ENCODE measurements at regions not wholly inside any gene's neighbourhood (a gene's known extent, or its start where the extent isn't known, plus 50 kb on each side); places are given as distances from the start of the nearest gene placed in this dataset.
"Not testable (repeated sequence)": the region's sequence is repeated elsewhere in the genome, so short reads cannot be mapped to it uniquely, and the experiment has no call there.

- WGBS (ENCODE audit: insufficient coverage, insufficient read length), result no CpG with 5 or more reads among the region's 4 CpGs
- no peak for DNase-seq (ENCODE audit: low read depth, low spot score)
- no peaks in the 10 kb centered on the region for H3K27me3 ChIP-seq (ENCODE audit: control insufficient read depth, insufficient read depth, low read length)
- no peaks in the 10 kb centered on the region for H3K4me1 ChIP-seq (ENCODE audit: control insufficient read depth, insufficient read depth, low read length)
- no peaks in the 10 kb centered on the region for H3K9me3 ChIP-seq (ENCODE audit: control insufficient read depth, insufficient read depth, low read length)
- no peak overlapping the region for H3K27ac ChIP-seq (ENCODE audit: low read length)
- H3K36me3 ChIP-seq (ENCODE audit: control insufficient read depth, insufficient read depth, low read length), result no peaks in the 10 kb centered on the region
- no peak overlapping the region for H3K4me3 ChIP-seq (ENCODE audit: low read length)
Observed at GRCh38 chr18:56490942-56491341, 147.4 kb downstream of the TXNL1 start.

- Histone ChIP-seq H3K27me3 (ENCODE audit: control insufficient read depth, insufficient read depth, low read length) (no peaks in the 10 kb centered on the region), H3K36me3 (ENCODE audit: control insufficient read depth, insufficient read depth, low read length) (no peaks in the 10 kb centered on the region), H3K27ac (ENCODE audit: low read length) (no peak overlapping the region), H3K9me3 (ENCODE audit: control insufficient read depth, insufficient read depth, low read length) (no peaks in the 10 kb centered on the region), H3K4me3 (ENCODE audit: low read length) (no peak overlapping the region), H3K4me1 (ENCODE audit: control insufficient read depth, insufficient read depth, low read length) (no peaks in the 10 kb centered on the region)
- no peak for DNase-seq (ENCODE audit: low read depth, low spot score)
- WGBS (ENCODE audit: insufficient coverage, insufficient read length), result no CpG with 5 or more reads among the region's 5 CpGs
Observed at GRCh38 chr18:56489893-56490292, 148.5 kb downstream of the TXNL1 start.

DNA sequence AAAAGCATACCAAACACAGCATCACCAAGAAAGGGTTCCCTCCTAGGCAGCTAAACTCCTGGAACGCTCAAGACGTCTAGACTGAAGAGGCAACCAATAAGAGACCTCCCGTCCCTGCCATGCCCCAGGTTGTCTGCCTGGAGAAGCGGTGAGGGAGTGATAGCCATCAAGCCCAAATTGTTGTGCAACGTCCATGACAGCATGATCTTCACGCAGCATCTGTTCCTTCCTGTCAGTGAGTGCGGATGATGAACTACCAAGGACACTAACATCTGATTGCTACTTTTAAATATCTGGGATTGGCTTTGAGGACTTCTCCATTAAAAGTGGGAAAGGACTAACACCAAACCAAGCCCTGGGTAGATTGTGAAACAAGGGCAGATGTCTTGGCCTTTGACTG is 149.7 kb downstream of the TXNL1 start:
- no peak for DNase-seq (ENCODE audit: low read depth, low spot score)
- WGBS (ENCODE audit: insufficient coverage, insufficient read length), result no CpG with 5 or more reads among the region's 7 CpGs
- Histone ChIP-seq H3K27ac (ENCODE audit: low read length) (no peak overlapping the region), H3K4me3 (ENCODE audit: low read length) (no peak overlapping the region), H3K9me3 (ENCODE audit: control insufficient read depth, insufficient read depth, low read length) (no peaks in the 10 kb centered on the region), H3K27me3 (ENCODE audit: control insufficient read depth, insufficient read depth, low read length) (no peaks in the 10 kb centered on the region), H3K36me3 (ENCODE audit: control insufficient read depth, insufficient read depth, low read length) (no peaks in the 10 kb centered on the region), H3K4me1 (ENCODE audit: control insufficient read depth, insufficient read depth, low read length) (no peaks in the 10 kb centered on the region)

- Histone ChIP-seq H3K36me3 (ENCODE audit: control insufficient read depth, insufficient read depth, low read length) (no peaks in the 10 kb centered on the region), H3K4me1 (ENCODE audit: control insufficient read depth, insufficient read depth, low read length) (no peaks in the 10 kb centered on the region), H3K9me3 (ENCODE audit: control insufficient read depth, insufficient read depth, low read length) (no peaks in the 10 kb centered on the region), H3K27ac (ENCODE audit: low read length) (no peak overlapping the region), H3K4me3 (ENCODE audit: low read length) (no peak overlapping the region), H3K27me3 (ENCODE audit: control insufficient read depth, insufficient read depth, low read length) (no peaks in the 10 kb centered on the region)
- no peak for DNase-seq (ENCODE audit: low read depth, low spot score)
- no CpG with 5 or more reads among the region's 2 CpGs for WGBS (ENCODE audit: insufficient coverage, insufficient read length)
Observed at GRCh38 chr18:56487801-56488200, 150.6 kb downstream of the TXNL1 start.

GRCh38 chr18:56483386-56483785 is 155.0 kb downstream of the TXNL1 start:
- Histone ChIP-seq H3K4me3 (ENCODE audit: low read length) (no peak overlapping the region), H3K36me3 (ENCODE audit: control insufficient read depth, insufficient read depth, low read length) (no peaks in the 10 kb centered on the region), H3K9me3 (ENCODE audit: control insufficient read depth, insufficient read depth, low read length) (no peaks in the 10 kb centered on the region), H3K27ac (ENCODE audit: low read length) (no peak overlapping the region), H3K4me1 (ENCODE audit: control insufficient read depth, insufficient read depth, low read length) (no peaks in the 10 kb centered on the region), H3K27me3 (ENCODE audit: control insufficient read depth, insufficient read depth, low read length) (no peaks in the 10 kb centered on the region)
- no CpG with 5 or more reads among the region's 2 CpGs for WGBS (ENCODE audit: insufficient coverage, insufficient read length)
- DNase-seq (ENCODE audit: low read depth, low spot score), result no peak

DNA sequence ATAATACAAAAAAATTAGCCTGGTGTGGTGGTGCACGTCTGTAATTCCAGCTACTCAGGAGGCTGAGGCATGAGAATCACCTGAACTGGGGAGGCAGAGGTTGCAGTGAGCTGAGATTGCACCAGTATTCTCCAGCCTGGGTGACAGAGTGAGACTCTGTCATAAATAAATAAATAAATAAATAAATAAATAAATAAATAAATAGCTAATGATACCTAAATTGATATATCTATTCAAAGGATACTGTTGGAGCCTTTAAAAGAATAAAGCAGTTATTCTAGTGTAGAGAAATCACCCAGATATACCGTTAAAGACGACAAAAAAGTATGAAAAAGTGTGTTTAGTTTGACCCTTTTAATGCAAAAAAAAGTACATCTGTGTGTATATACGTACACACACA is 155.6 kb downstream of the TXNL1 start:
- not testable (repeated sequence) for H3K27me3 ChIP-seq (ENCODE audit: control insufficient read depth, insufficient read depth, low read length); H3K27ac ChIP-seq (ENCODE audit: low read length); H3K4me1 ChIP-seq (ENCODE audit: control insufficient read depth, insufficient read depth, low read length); DNase-seq (ENCODE audit: low read depth, low spot score); H3K36me3 ChIP-seq (ENCODE audit: control insufficient read depth, insufficient read depth, low read length); H3K4me3 ChIP-seq (ENCODE audit: low read length); H3K9me3 ChIP-seq (ENCODE audit: control insufficient read depth, insufficient read depth, low read length)
- no CpG with 5 or more reads among the region's 4 CpGs for WGBS (ENCODE audit: insufficient coverage, insufficient read length)

- WGBS (ENCODE audit: insufficient coverage, insufficient read length), result no CpG with 5 or more reads among the region's 1 CpG
- no peaks in the 10 kb centered on the region for H3K4me1 ChIP-seq (ENCODE audit: control insufficient read depth, insufficient read depth, low read length)
- DNase-seq (ENCODE audit: low read depth, low spot score), result no peak
- H3K4me3 ChIP-seq (ENCODE audit: low read length), result no peak overlapping the region
- no peaks in the 10 kb centered on the region for H3K36me3 ChIP-seq (ENCODE audit: control insufficient read depth, insufficient read depth, low read length)
- H3K9me3 ChIP-seq (ENCODE audit: control insufficient read depth, insufficient read depth, low read length), result no peaks in the 10 kb centered on the region
- H3K27ac ChIP-seq (ENCODE audit: low read length), result no peak overlapping the region
- H3K27me3 ChIP-seq (ENCODE audit: control insufficient read depth, insufficient read depth, low read length), result no peaks in the 10 kb centered on the region
Observed at GRCh38 chr18:56481751-56482150, 156.6 kb downstream of the TXNL1 start.

DNA sequence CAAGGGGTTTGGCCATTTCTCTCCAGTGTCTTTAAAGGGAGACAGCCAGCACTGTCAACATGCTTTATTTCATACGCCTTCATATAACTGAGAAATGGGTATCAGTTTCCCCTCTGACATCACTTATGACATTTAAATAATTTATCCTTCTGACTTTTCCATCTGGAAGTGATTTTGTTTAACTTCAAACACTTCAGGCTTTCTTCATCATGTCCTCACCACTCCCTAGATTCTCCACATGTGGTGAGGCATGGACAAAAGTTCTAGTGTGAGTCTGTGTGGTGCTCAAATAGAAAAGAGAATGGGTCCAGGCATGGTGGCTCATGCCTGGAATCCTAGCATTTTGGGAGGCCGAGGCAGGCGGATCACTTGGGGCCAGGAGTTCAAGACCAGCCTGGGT is 158.6 kb downstream of the TXNL1 start:
- no CpG with 5 or more reads among the region's 3 CpGs for WGBS (ENCODE audit: insufficient coverage, insufficient read length)
- no peaks in the 10 kb centered on the region for H3K27me3 ChIP-seq (ENCODE audit: control insufficient read depth, insufficient read depth, low read length)
- DNase-seq (ENCODE audit: low read depth, low spot score), result no peak

GRCh38 chr18:56475250-56475649 is 163.1 kb downstream of the TXNL1 start:
- H3K27me3 ChIP-seq (ENCODE audit: control insufficient read depth, insufficient read depth, low read length), result no peaks in the 10 kb centered on the region
- H3K4me3 ChIP-seq (ENCODE audit: low read length), result no peak overlapping the region
- no peaks in the 10 kb centered on the region for H3K9me3 ChIP-seq (ENCODE audit: control insufficient read depth, insufficient read depth, low read length)
- no peaks in the 10 kb centered on the region for H3K4me1 ChIP-seq (ENCODE audit: control insufficient read depth, insufficient read depth, low read length)
- H3K36me3 ChIP-seq (ENCODE audit: control insufficient read depth, insufficient read depth, low read length), result no peaks in the 10 kb centered on the region
- no peak overlapping the region for H3K27ac ChIP-seq (ENCODE audit: low read length)
- WGBS (ENCODE audit: insufficient coverage, insufficient read length), result no CpG with 5 or more reads among the region's 2 CpGs
- DNase-seq (ENCODE audit: low read depth, low spot score), result no peak

More for the DNA sequence above, 158.6 kb downstream of the TXNL1 start:
- Histone ChIP-seq H3K9me3 (ENCODE audit: control insufficient read depth, insufficient read depth, low read length) (no peaks in the 10 kb centered on the region), H3K4me1 (ENCODE audit: control insufficient read depth, insufficient read depth, low read length) (no peaks in the 10 kb centered on the region), H3K4me3 (ENCODE audit: low read length) (no peak overlapping the region), H3K27ac (ENCODE audit: low read length) (no peak overlapping the region), H3K36me3 (ENCODE audit: control insufficient read depth, insufficient read depth, low read length) (no peaks in the 10 kb centered on the region)

GRCh38 chr18:56473400-56474024 is 164.9 kb downstream of the TXNL1 start:
- WGBS (ENCODE audit: insufficient coverage, insufficient read length), result no CpG with 5 or more reads among the region's 8 CpGs
- Histone ChIP-seq H3K4me3 (ENCODE audit: low read length) (no peak overlapping the region), H3K27me3 (ENCODE audit: control insufficient read depth, insufficient read depth, low read length) (no peaks in the 10 kb centered on the region), H3K4me1 (ENCODE audit: control insufficient read depth, insufficient read depth, low read length) (no peaks in the 10 kb centered on the region), H3K27ac (ENCODE audit: low read length) (no peak overlapping the region), H3K9me3 (ENCODE audit: control insufficient read depth, insufficient read depth, low read length) (no peaks in the 10 kb centered on the region), H3K36me3 (ENCODE audit: control insufficient read depth, insufficient read depth, low read length) (no peaks in the 10 kb centered on the region)
- DNase-seq (ENCODE audit: low read depth, low spot score), result no peak
